ENCODE measurements at regions not wholly inside any gene's neighbourhood (a gene's known extent, or its start where the extent isn't known, plus 50 kb on each side); places are given as distances from the start of the nearest gene placed in this dataset.
A peak's percentile ranks its signal among the peaks of the same experiment; 100 is the strongest.
"Not testable (repeated sequence)": the region's sequence is repeated elsewhere in the genome, so short reads cannot be mapped to it uniquely, and the experiment has no call there.

DNA sequence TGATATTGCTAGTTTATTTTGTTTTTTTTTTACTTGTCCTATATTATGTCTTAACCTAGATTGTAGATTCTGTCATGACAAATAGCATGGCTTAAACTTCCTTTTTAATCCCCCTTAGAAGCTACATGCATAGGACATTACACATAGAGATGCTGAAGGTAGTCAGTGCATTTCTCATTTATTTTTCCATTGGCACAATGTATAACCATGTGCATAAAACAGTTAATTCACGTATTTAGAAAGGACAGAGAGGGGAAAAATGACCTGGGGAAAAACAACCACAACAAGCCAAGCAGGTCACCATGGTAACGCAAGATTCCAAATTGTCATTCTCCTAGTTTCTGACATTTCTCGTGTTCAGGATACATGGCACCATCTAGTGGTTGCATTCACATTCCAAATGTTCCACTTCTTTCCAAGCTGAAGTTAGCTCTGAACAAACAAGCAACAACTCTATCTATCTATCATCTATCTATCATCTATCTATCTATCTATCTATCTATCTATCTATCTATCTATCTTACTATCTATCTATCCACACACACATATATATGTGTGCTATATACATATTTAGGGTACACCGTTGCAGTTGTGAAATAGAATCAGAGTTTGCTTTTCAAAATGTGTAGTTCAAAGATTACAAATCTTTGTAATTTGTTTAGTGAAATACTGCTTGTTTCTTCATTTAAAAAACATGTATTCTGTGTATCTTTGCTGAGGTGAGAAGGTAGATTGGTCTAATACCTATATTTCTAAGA lies 487.2 kb upstream of the ST8SIA4 start:
- in situ Hi-C loops (cut with MboI; ENCODE audit: low pct_unique_long_range_greater_than_20kb in 2 of 9, low sequenced_read_pairs in 9 of 9, unreplicated experiment in 9 of 9): no loop called here
- H3K4me1 ChIP-seq (replicated peaks in 1 of 2): peaks cover 3% of the 10 kb centered on the region in 2 donors
- no peak overlapping the region for H3K27ac ChIP-seq
- ATAC-seq (replicated peaks in 6 of 8): peak; percentile 75 to 94 (median 81)
- no peak overlapping the region for H3K4me3 ChIP-seq
- 0 to 100% (median 20%) methylated on average over 1 to 4 of the region's 4 CpGs for WGBS, 10 experiments

DNA sequence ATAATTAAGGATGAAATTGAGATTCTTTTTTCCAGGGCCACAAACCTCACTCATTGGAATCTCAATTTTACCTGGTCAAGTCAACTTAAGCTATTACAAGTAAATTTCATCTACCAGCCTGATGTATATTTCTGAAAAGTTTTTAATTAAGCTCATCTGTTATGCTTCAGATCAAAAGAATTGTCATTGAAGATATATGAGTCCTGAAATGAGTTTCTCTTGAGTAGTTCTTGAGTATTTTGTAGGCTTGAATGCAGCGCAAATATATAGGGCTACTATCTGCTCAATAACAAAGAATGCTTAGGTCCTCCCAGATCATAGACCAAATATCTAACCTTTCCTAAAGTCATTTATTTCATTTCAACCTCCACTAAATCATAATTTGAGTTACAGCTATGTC lies 482.2 kb upstream of the ST8SIA4 start:
- Histone ChIP-seq H3K4me1 (replicated peaks in 1 of 2) (peaks cover 3% of the 10 kb centered on the region in 2 donors), H3K4me3 (no peak overlapping the region), H3K27ac (no peak overlapping the region)
- in situ Hi-C loops (cut with MboI; ENCODE audit: low pct_unique_long_range_greater_than_20kb in 2 of 9, low sequenced_read_pairs in 9 of 9, unreplicated experiment in 9 of 9): no loop called here
- 0 to 100% (median 100%) methylated on average over 1 of the region's 1 CpG; no CpG with 5 or more reads in 2 of the 10 experiments for WGBS, 10 experiments
- ATAC-seq (replicated peaks in 6 of 8): no peak

DNA sequence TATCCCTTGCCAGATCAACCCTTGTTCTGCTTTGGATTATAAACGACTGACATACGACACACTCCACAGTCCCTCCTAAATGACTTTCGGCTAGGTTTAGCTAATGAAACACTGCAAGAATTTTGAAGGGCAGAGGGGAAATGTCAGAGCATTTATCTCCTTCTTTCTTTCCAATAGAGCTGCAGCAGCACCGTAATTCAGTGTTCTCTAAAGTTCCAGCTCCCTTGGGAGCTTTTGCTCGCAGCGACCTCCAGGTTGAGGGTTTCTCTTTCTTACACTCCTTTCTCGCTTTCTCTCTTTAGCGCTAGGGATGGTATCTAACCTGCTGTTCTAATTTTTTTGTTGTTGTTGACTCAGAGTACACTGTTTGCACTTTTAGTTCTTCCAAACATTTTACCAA lies 467.1 kb upstream of the ST8SIA4 start:
- peak in 5 of 8 experiments; percentile 41 to 80 (median 74) for ATAC-seq (replicated peaks in 6 of 8)

DNA sequence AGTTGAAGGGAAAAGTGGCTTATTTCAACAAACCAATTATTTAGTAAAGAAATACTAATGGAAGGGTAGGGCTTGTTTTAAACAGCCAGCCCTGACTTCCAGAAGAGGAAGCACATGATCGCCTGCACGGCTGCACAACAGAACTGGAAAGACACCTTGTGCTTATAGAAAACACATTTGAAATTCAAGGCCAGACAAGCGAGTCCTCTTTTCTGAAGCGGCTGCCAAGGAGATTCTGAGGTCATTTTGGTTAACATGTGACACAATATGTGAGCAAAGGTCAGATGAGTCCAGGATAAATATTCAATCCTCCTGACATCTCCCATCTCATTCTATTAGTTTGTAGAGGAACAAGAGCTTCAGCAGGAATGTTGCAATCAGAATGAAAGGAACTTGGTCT lies 461.4 kb upstream of the ST8SIA4 start:
- in situ Hi-C loops (cut with MboI; ENCODE audit: low pct_unique_long_range_greater_than_20kb in 2 of 9, low sequenced_read_pairs in 9 of 9, unreplicated experiment in 9 of 9): no loop called here
- H3K4me3 ChIP-seq: no peak overlapping the region
- H3K4me1 ChIP-seq (replicated peaks in 1 of 2): peaks cover 10 to 23% of the 10 kb centered on the region in 2 donors
- ATAC-seq (replicated peaks in 6 of 8): peak in 7 of 8 experiments; percentile 54 to 98 (median 97)
- peak overlapping the region in 1 of 2 donors; percentile 44 for H3K27ac ChIP-seq
- WGBS, 10 experiments: 0 to 67% (median 7%) methylated on average over 1 to 4 of the region's 4 CpGs; no CpG with 5 or more reads in 1 of the 10 experiments

More for the DNA sequence above, 467.1 kb upstream of the ST8SIA4 start:
- peak overlapping the region in 1 of 2 donors; percentile 23 for H3K27ac ChIP-seq
- H3K4me1 ChIP-seq (replicated peaks in 1 of 2): peaks cover 9 to 22% of the 10 kb centered on the region in 2 donors
- H3K4me3 ChIP-seq: no peak overlapping the region
- WGBS, 10 experiments: 7 to 70% (median 23%) methylated on average over 1 to 8 of the region's 8 CpGs
- in situ Hi-C loops (cut with MboI; ENCODE audit: low pct_unique_long_range_greater_than_20kb in 2 of 9, low sequenced_read_pairs in 9 of 9, unreplicated experiment in 9 of 9): no loop called here

DNA sequence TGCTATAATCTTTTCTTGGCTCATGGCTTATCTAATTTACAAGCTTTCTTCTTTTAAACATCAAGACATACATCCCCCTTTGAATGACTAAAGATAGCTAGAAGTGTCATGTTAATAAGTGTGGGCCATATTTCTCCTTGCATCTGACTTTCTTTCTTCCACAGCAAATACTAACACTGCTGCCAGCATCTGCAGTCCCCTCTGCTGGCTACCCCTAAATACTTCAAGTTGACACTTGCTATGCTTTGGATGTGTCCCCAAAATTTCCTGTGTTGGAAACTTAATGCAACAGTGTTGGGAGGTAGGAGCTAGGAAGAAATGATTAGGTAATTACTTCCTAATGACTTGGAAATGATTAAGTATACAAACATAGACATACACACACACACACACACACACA lies 459.0 kb upstream of the ST8SIA4 start:
- H3K4me1 ChIP-seq (replicated peaks in 1 of 2): peaks cover 10 to 20% of the 10 kb centered on the region in 2 donors
- H3K27ac ChIP-seq: no peak overlapping the region
- ATAC-seq (replicated peaks in 6 of 8): no peak
- no peak overlapping the region for H3K4me3 ChIP-seq
- in situ Hi-C loops (cut with MboI; ENCODE audit: low pct_unique_long_range_greater_than_20kb in 2 of 9, low sequenced_read_pairs in 9 of 9, unreplicated experiment in 9 of 9): no loop called here

DNA sequence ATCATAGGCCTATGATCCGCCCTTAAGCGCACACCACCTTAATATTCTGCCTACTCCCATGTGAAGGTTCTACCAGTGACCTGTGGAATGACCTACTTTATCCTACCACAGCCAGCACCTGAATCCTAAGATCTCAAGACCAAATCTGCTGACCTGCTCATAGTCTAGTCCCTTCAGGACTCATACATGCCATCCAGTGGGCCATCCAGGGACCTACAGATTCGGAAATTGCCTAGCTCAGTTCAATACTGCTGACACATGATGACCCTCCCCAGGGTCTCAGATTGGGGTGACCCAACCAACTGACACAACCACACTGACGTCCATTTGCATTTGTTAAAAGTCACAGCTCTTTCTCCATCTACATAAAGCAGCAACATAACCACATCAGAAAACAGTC lies 443.8 kb upstream of the ST8SIA4 start:
- WGBS, 10 experiments: 0 to 92% (median 60%) methylated on average over 1 to 3 of the region's 4 CpGs; no CpG with 5 or more reads in 2 of the 10 experiments
- no peak overlapping the region for H3K27ac ChIP-seq
- no peak overlapping the region for H3K4me3 ChIP-seq
- no peaks in the 10 kb centered on the region for H3K4me1 ChIP-seq (replicated peaks in 1 of 2)
- in situ Hi-C loops (cut with MboI; ENCODE audit: low pct_unique_long_range_greater_than_20kb in 2 of 9, low sequenced_read_pairs in 9 of 9, unreplicated experiment in 9 of 9): no loop called here
- ATAC-seq (replicated peaks in 6 of 8): no peak

DNA sequence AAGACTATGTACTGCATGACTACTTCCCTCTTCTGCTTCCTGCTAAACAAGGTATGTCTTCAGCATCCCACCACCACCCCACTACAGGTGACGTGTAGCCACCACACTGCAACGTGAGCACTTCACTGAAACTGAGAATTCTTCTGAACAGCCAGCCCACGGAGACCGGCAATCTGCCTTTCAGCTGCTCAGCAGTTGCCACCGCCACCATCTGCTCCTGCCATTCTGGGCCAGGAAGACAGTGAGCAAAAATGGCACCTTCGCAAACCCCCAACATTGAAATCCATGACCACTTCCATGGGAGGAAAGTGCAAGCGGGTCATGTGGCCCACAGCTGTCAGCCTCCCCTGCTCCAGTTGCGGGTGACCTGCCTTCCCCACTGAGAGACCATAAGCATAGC lies 443.4 kb upstream of the ST8SIA4 start:
- no peak overlapping the region for H3K4me3 ChIP-seq
- no peaks in the 10 kb centered on the region for H3K4me1 ChIP-seq (replicated peaks in 1 of 2)
- no peak for ATAC-seq (replicated peaks in 6 of 8)
- in situ Hi-C loops (cut with MboI; ENCODE audit: low pct_unique_long_range_greater_than_20kb in 2 of 9, low sequenced_read_pairs in 9 of 9, unreplicated experiment in 9 of 9): no loop called here
- 60 to 100% (median 90%) methylated on average over 2 to 5 of the region's 8 CpGs; no CpG with 5 or more reads in 5 of the 10 experiments for WGBS, 10 experiments
- no peak overlapping the region for H3K27ac ChIP-seq

DNA sequence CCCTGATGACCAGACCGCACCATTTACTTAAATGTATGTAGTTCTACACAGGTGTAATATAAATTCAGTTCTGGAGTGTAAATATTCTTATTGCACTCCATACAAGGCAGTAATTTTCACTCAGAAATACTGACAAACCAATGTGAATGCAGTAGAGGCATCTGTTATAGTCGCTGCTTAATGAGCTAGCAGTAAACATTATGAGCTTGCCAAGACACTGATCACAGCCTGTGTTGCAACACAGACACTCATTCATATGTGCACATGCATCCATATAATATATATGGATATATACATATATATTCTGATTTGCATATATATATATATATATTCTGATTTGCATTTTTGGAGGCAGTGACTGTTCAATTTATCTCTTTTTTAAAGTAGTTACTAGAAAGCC lies 435.1 kb upstream of the ST8SIA4 start:
- Histone ChIP-seq H3K4me3 (no peak overlapping the region), H3K4me1 (replicated peaks in 1 of 2) (no peaks in the 10 kb centered on the region), H3K27ac (no peak overlapping the region)
- in situ Hi-C loops (cut with MboI; ENCODE audit: low pct_unique_long_range_greater_than_20kb in 2 of 9, low sequenced_read_pairs in 9 of 9, unreplicated experiment in 9 of 9): no loop called here
- peak in 1 of 8 experiments; percentile 16 for ATAC-seq (replicated peaks in 6 of 8)
- 20 to 100% (median 92%) methylated on average over 1 to 2 of the region's 2 CpGs; no CpG with 5 or more reads in 3 of the 10 experiments for WGBS, 10 experiments

DNA sequence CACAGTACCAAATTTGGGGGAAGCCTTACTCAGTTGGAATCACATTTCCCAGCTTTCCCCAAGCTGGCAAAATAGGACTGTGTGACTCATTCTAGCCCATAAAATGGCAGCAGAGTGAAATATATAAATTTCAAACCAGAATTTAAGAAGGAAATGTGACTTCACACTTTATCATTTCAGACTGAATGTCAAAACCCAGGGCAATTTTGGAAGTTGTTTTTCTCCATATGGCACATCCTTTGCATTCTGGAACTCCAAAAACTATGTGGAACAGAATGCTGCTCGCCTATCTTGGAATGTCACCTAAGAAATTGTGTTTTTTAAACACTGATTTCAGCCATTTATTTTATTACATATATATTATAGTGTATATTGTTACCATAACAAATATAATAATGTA lies 424.7 kb upstream of the ST8SIA4 start:
- 0 to 92% (median 20%) methylated on average over 1 of the region's 1 CpG; no CpG with 5 or more reads in 5 of the 10 experiments for WGBS, 10 experiments
- in situ Hi-C loops (cut with MboI; ENCODE audit: low pct_unique_long_range_greater_than_20kb in 2 of 9, low sequenced_read_pairs in 9 of 9, unreplicated experiment in 9 of 9): no loop called here
- no peak overlapping the region for H3K4me3 ChIP-seq
- no peaks in the 10 kb centered on the region for H3K4me1 ChIP-seq (replicated peaks in 1 of 2)
- no peak for ATAC-seq (replicated peaks in 6 of 8)
- no peak overlapping the region for H3K27ac ChIP-seq

DNA sequence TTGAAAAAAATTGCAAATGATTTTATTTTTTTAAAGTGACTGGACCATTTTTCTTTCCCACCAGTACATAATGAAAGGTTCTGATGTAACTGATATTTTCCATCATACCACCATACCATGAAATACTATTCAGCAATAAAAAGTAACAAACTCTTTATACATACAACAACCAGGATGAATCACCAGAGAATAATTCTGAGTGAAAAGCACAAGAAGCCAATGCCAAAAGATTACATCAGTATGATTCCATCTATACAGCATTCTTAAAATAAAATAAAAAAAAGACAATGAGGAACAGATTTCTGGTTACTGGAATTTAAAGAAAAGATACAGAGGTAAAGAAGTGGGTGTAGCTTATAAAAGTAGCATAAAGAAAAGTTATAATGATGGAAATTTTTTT lies 423.7 kb upstream of the ST8SIA4 start:
- ATAC-seq (replicated peaks in 6 of 8): no peak
- in situ Hi-C loops (cut with MboI; ENCODE audit: low pct_unique_long_range_greater_than_20kb in 2 of 9, low sequenced_read_pairs in 9 of 9, unreplicated experiment in 9 of 9): no loop called here

DNA sequence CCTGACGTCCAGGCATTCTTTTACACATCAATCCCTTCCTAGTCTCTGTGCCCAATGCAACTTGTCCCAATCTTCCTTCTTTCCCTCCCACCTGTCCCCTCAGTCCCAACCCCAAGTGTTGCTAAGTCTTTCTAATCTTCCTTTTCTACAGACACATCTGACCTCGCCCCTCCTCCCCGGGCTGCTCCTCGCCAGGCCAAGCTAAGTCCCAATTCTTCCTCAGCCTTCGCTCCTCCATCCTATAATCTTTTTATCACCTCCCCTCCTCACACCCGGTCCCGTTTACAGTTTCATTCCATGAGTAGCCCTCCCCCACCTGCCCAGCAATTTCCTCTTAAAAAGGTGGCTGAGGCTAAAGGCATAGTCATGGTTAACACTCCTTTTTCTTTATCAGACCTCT lies 413.3 kb upstream of the ST8SIA4 start:
- in situ Hi-C loops (cut with MboI; ENCODE audit: low pct_unique_long_range_greater_than_20kb in 2 of 9, low sequenced_read_pairs in 9 of 9, unreplicated experiment in 9 of 9); H3K27ac ChIP-seq; H3K4me1 ChIP-seq (replicated peaks in 1 of 2); ATAC-seq (replicated peaks in 6 of 8); H3K4me3 ChIP-seq: not testable (repeated sequence)
- WGBS, 10 experiments: 69 to 100% (median 94%) methylated on average over 2 to 6 of the region's 7 CpGs; no CpG with 5 or more reads in 5 of the 10 experiments

More for the DNA sequence above, 423.7 kb upstream of the ST8SIA4 start:
- Histone ChIP-seq H3K27ac (no peak overlapping the region), H3K4me1 (replicated peaks in 1 of 2) (no peaks in the 10 kb centered on the region), H3K4me3 (no peak overlapping the region)

DNA sequence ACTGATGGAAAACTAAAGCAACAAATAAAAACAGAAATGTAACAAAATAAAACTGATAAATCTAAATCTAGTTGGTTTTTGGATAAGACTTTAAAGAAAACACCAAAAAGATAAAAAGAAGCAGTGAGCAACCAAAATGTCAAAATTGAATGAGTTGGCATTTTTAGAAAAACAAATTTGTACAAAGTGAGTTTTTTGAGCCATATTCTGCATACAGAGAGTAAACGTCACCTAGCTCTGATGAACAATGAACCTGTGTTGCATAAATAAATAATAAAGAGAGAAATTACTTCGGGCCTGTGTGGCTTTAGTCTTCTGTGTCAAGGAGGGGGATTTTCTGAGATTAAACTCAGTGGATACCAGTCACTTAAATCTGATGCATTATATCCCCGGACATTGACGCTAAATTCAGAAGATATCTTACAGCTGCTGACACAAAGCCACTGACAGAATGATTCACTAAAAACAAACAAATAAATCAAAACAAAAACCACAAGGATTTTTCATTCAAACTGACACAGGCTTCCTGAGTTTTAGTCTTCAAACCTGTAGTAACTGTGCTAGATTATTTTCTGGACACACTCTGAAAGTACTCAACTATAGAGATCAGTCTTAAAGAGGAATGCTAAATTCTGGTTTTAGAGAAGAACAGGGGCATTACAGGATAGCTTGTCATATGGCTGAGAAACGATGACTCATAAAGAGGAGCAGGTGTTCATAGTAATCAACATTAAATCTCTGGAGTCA lies 403.5 kb upstream of the ST8SIA4 start:
- in situ Hi-C loops (cut with MboI; ENCODE audit: low pct_unique_long_range_greater_than_20kb in 2 of 9, low sequenced_read_pairs in 9 of 9, unreplicated experiment in 9 of 9): no loop called here
- ATAC-seq (replicated peaks in 6 of 8): peak in 5 of 8 experiments; percentile 74 to 88 (median 83)
- Histone ChIP-seq H3K4me1 (replicated peaks in 1 of 2) (peaks cover 5 to 10% of the 10 kb centered on the region in 2 donors), H3K27ac (peak overlapping the region; percentile 41 to 56), H3K4me3 (no peak overlapping the region)
- WGBS, 10 experiments: 0 to 86% (median 59%) methylated on average over 1 to 5 of the region's 5 CpGs

DNA sequence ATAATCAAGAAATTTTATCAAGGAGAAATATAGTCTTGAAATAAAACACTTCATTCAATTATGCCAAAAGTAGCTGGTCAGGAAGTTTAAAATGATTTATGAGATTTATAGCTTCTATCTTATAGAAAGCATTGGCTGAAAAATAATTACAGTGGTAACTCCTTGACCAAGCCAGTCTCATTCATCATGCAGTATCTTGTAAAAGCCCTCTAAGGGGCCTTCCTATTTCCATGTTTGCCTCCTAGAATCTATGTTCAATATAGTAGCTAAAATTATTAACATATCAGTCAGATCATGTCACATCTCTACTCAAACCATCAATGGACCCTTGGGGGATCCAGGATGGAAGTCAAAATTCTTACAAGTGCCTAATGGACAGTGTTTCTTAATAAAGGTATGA lies 393.4 kb upstream of the ST8SIA4 start:
- in situ Hi-C loops (cut with MboI; ENCODE audit: low pct_unique_long_range_greater_than_20kb in 2 of 9, low sequenced_read_pairs in 9 of 9, unreplicated experiment in 9 of 9): no loop called here

More for the DNA sequence above, 393.4 kb upstream of the ST8SIA4 start:
- ATAC-seq (replicated peaks in 6 of 8): peak in 2 of 8 experiments; percentile 59 to 62
- Histone ChIP-seq H3K4me1 (replicated peaks in 1 of 2) (peaks cover 0 to 4% of the 10 kb centered on the region in 2 donors), H3K27ac (no peak overlapping the region), H3K4me3 (no peak overlapping the region)
